Smooth muscle cell (in vitro differentiated cells): ENCODE measurements at regions not wholly inside any gene's neighbourhood (a gene's known extent, or its start where the extent isn't known, plus 50 kb on each side); places are given as distances from the start of the nearest gene placed in this dataset.

Experiments used
- DNase-seq: peaks from one replicate; lab custom pipeline; 2025; ENCODE audit not compliant: unreplicated experiment; lab: John Stamatoyannopoulos, UW
- H2AFZ ChIP-seq: fragments of 200-600 bp; sonication (generic); 2 replicates; pipeline ENCODE4 v1.6.0; 2016; ENCODE audit warnings: antibody characterized with exemption, low read depth, mild to moderate bottlenecking
- H3F3A ChIP-seq: fragments of 200-600 bp; sonication (generic); 2 replicates; pipeline ENCODE4 v1.6.0; 2017; ENCODE audit warnings: antibody characterized with exemption, low read depth
- H3K27ac ChIP-seq: fragments of 200-600 bp; sonication (generic); 2 replicates; pipeline ENCODE4 v1.5.1; 2016; ENCODE audit warnings: low read depth, mild to moderate bottlenecking
- H3K27me3 ChIP-seq: fragments of 200-600 bp; sonication (generic); 2 replicates; pipeline ENCODE4 v1.6.1; 2016; ENCODE audit warnings: low read depth, mild to moderate bottlenecking
- H3K36me3 ChIP-seq: fragments of 200-600 bp; sonication (generic); 2 replicates; pipeline ENCODE4 v1.5.1; 2016; ENCODE audit warnings: low read depth
- H3K4me1 ChIP-seq: fragments of 200-600 bp; sonication (generic); 2 replicates; pipeline ENCODE4 v1.5.1; 2016; ENCODE audit warnings: low read depth
- H3K4me2 ChIP-seq: fragments of 200-600 bp; sonication (generic); 2 replicates; pipeline ENCODE4 v1.6.0; 2016; ENCODE audit warnings: mild to moderate bottlenecking
- H3K4me3 ChIP-seq: fragments of 200-600 bp; sonication (generic); 2 replicates; pipeline ENCODE4 v1.5.1; 2016; ENCODE audit warnings: mild to moderate bottlenecking
- H3K79me2 ChIP-seq: fragments of 200-600 bp; sonication (generic); 2 replicates; pipeline ENCODE4 v1.6.0; 2016; ENCODE audit warnings: low read depth, mild to moderate bottlenecking
- H3K9ac ChIP-seq: fragments of 200-600 bp; sonication (generic); 2 replicates; pipeline ENCODE4 v1.6.0; 2016; ENCODE audit warnings: low read depth
- H3K9me3 ChIP-seq: fragments of 200-600 bp; sonication (generic); replicated peaks from 2 replicates; pipeline ENCODE4 v1.5.1; 2016; ENCODE audit warnings: low read depth
- H4K20me1 ChIP-seq: fragments of 200-600 bp; sonication (generic); 2 replicates; pipeline ENCODE4 v1.6.0; 2016; ENCODE audit warnings: low read depth
- CTCF ChIP-seq: fragments of 200-600 bp; sonication (generic); IDR thresholded peaks from 2 replicates; pipeline ENCODE4 v1.5.1; 2017; ENCODE audit warnings: borderline replicate concordance, mild to moderate bottlenecking, antibody characterized with exemption; ENCODE audit not compliant: insufficient read depth, poor library complexity, severe bottlenecking
- WGBS: methylation state at CpG from one replicate; pipeline ENCODE4 v1.1.7; 2016; ENCODE audit warnings: low lambda C conversion rate; 5-methylcytosine and 5-hydroxymethylcytosine counted together

GRCh38 chr11:29657709-29658108 is 359.1 kb downstream of the KCNA4 start:
- Histone ChIP-seq H3F3A (no peaks in the 10 kb centered on the region), H3K4me1 (no peaks in the 10 kb centered on the region), H3K4me3 (no peak overlapping the region), H3K4me2 (no peak overlapping the region), H3K9me3 (no peaks in the 10 kb centered on the region), H3K36me3 (no peaks in the 10 kb centered on the region), H3K9ac (no peak overlapping the region), H3K79me2 (no peaks in the 10 kb centered on the region), H3K27me3 (no peaks in the 10 kb centered on the region), H4K20me1 (no peaks in the 10 kb centered on the region), H2AFZ (no peak overlapping the region), H3K27ac (no peak overlapping the region)
- 97% methylated on average over 2 of the region's 2 CpGs for WGBS
- TF ChIP-seq CTCF: no peak
- DNase-seq: no peak

- Histone ChIP-seq H3K79me2 (no peaks in the 10 kb centered on the region), H3K4me2 (no peak overlapping the region), H3K9ac (no peak overlapping the region), H3K4me3 (no peak overlapping the region), H3K27ac (no peak overlapping the region), H3K9me3 (no peaks in the 10 kb centered on the region), H4K20me1 (no peaks in the 10 kb centered on the region), H3F3A (no peaks in the 10 kb centered on the region), H2AFZ (no peak overlapping the region), H3K4me1 (no peaks in the 10 kb centered on the region), H3K36me3 (no peaks in the 10 kb centered on the region), H3K27me3 (no peaks in the 10 kb centered on the region)
- no peak for TF ChIP-seq CTCF
- DNase-seq: no peak
- 45% methylated on average over 3 of the region's 3 CpGs for WGBS
Observed at GRCh38 chr11:29656597-29656996, 360.2 kb downstream of the KCNA4 start.

- WGBS: 89% methylated on average over 1 of the region's 1 CpG
- H4K20me1 ChIP-seq: no peaks in the 10 kb centered on the region
- no peak for DNase-seq
Observed at GRCh38 chr11:29645373-29645772, 371.5 kb downstream of the KCNA4 start.

More at GRCh38 chr11:29645373-29645772, 371.5 kb downstream of the KCNA4 start:
- TF ChIP-seq CTCF: no peak
- H3K4me3 ChIP-seq: no peak overlapping the region
- no peak overlapping the region for H3K27ac ChIP-seq
- H3K36me3 ChIP-seq: no peaks in the 10 kb centered on the region
- no peaks in the 10 kb centered on the region for H3K4me1 ChIP-seq
- H3K27me3 ChIP-seq: no peaks in the 10 kb centered on the region
- no peak overlapping the region for H3K4me2 ChIP-seq
- no peaks in the 10 kb centered on the region for H3F3A ChIP-seq
- no peak overlapping the region for H2AFZ ChIP-seq
- H3K9me3 ChIP-seq: no peaks in the 10 kb centered on the region
- H3K79me2 ChIP-seq: no peaks in the 10 kb centered on the region
- H3K9ac ChIP-seq: no peak overlapping the region
